MV-4-11 (cell line): ENCODE measurements at regions not wholly inside any gene's neighbourhood (a gene's known extent, or its start where the extent isn't known, plus 50 kb on each side); places are given as distances from the start of the nearest gene placed in this dataset.

Experiments
- DNase-seq: peaks from one replicate; lab custom pipeline; 2025; lab: John Stamatoyannopoulos, UW

GRCh38 chr4:4735870-4736269 is 123.6 kb upstream of the MSX1 start:
- no peak for DNase-seq

- no peak for DNase-seq
Observed at GRCh38 chr4:4735136-4735750, 124.2 kb upstream of the MSX1 start.

- DNase-seq = no peak
Observed at GRCh38 chr4:4734425-4734824, 125.0 kb upstream of the MSX1 start.

- DNase-seq = no peak
Observed at GRCh38 chr4:4733663-4734062, 125.8 kb upstream of the MSX1 start.

- DNase-seq = no peak
Observed at GRCh38 chr4:4730249-4730648, 129.2 kb upstream of the MSX1 start.

GRCh38 chr4:4729206-4729605 is 130.3 kb upstream of the MSX1 start:
- DNase-seq = no peak

- DNase-seq = no peak
Observed at GRCh38 chr4:4727536-4727935, 131.9 kb upstream of the MSX1 start.

GRCh38 chr4:4726051-4726450 is 133.4 kb upstream of the MSX1 start:
- DNase-seq = no peak

- DNase-seq = no peak
Observed at GRCh38 chr4:4724321-4724720, 135.1 kb upstream of the MSX1 start.

- DNase-seq = no peak
Observed at GRCh38 chr4:4721636-4722035, 137.8 kb upstream of the MSX1 start.

GRCh38 chr4:4720646-4721045 is 138.8 kb upstream of the MSX1 start:
- DNase-seq = no peak

- no peak for DNase-seq
Observed at GRCh38 chr4:4719436-4719835, 140.0 kb upstream of the MSX1 start.

GRCh38 chr4:4717692-4718091 is 141.8 kb upstream of the MSX1 start:
- DNase-seq = no peak

- no peak for DNase-seq
Observed at GRCh38 chr4:4714331-4714730, 145.1 kb upstream of the MSX1 start.

- DNase-seq = peak; percentile 17
Observed at GRCh38 chr4:4712800-4713528, 146.5 kb upstream of the MSX1 start.

- DNase-seq = no peak
Observed at GRCh38 chr4:4711902-4712301, 147.6 kb upstream of the MSX1 start.

- DNase-seq = no peak
Observed at GRCh38 chr4:4709736-4710135, 149.7 kb upstream of the MSX1 start.

GRCh38 chr4:4704267-4704666 is 155.2 kb upstream of the MSX1 start:
- peak; percentile 91 for DNase-seq

- DNase-seq = no peak
Observed at GRCh38 chr4:4697584-4697983, 155.7 kb upstream of the STX18 start.

GRCh38 chr4:4696530-4696929 is 154.7 kb upstream of the STX18 start:
- no peak for DNase-seq

- DNase-seq = no peak
Observed at GRCh38 chr4:4695497-4695896, 153.6 kb upstream of the STX18 start.

- DNase-seq = no peak
Observed at GRCh38 chr4:4694827-4695226, 153.0 kb upstream of the STX18 start.

- DNase-seq = no peak
Observed at GRCh38 chr4:4694296-4694772, 152.5 kb upstream of the STX18 start.

- no peak for DNase-seq
Observed at GRCh38 chr4:4693755-4694295, 152.0 kb upstream of the STX18 start.
